Body of pancreas (tissue), 4 donors: ENCODE measurements at regions not wholly inside any gene's neighbourhood (a gene's known extent, or its start where the extent isn't known, plus 50 kb on each side); places are given as distances from the start of the nearest gene placed in this dataset.

Experiments used
- ATAC-seq: fragments of 150-250 bp; one replicate; pipeline ENCODE4 v1.9.1; 2016
- DNase-seq, 4 donors: peaks; one replicate each; pipeline ENCODE4 v3.0.0-alpha.2; 2019
- H3K27ac ChIP-seq, 4 donors: fragments of 200-600 bp; sonication (generic); 1 replicate in 3 of 4; 2 replicates in 1 of 4; pipeline versions ENCODE4 v1.5.1 to v1.6.1; 2016 to 2019; ENCODE audit warnings: mild to moderate bottlenecking in 1 of 4, mixed read lengths in 1 of 4, moderate library complexity in 1 of 4
- H3K27me3 ChIP-seq, 2 donors: fragments of 200-600 bp; sonication (generic); one replicate each; pipeline ENCODE4 v1.6.0; 2016; ENCODE audit warnings: mild to moderate bottlenecking in 1 of 2
- H3K36me3 ChIP-seq, 2 donors: fragments of 200-600 bp; sonication (generic); replicated peaks in 1 of 2; 2 replicates each; pipeline ENCODE4 v1.5.1; 2016; ENCODE audit warnings: low read depth in 2 of 2; ENCODE audit not compliant: insufficient read depth in 1 of 2
- H3K4me1 ChIP-seq: fragments of 200-600 bp; sonication (generic); one replicate; pipeline ENCODE4 v1.6.0; 2016
- H3K4me3 ChIP-seq, 2 donors: fragments of 200-600 bp; sonication (generic); 1 replicate in 1 of 2; 2 replicates in 1 of 2; pipeline ENCODE4 v1.5.1; 2016 to 2019
- H3K9me3 ChIP-seq, 3 donors: fragments of 200-600 bp; sonication (generic); 1 replicate in 2 of 3; 2 replicates in 1 of 3; pipeline ENCODE4 v1.5.1; 2016
- POLR2A ChIP-seq, 3 donors: fragments of 450-650 bp; IDR thresholded peaks; one replicate each; pipeline ENCODE4 v1.6.1; 2016; ENCODE audit warnings: antibody characterized with exemption in 3 of 3, mild to moderate bottlenecking in 2 of 3
- WGBS, 2 donors: methylation state at CpG; one replicate each; pipeline ENCODE4 v1.1.5; 2017; 5-methylcytosine and 5-hydroxymethylcytosine counted together
- intact Hi-C: fragments of 100-400 bp; cut with DNase I; formaldehyde crosslinking; loops from one replicate; pipeline ENCODE4 v1.15.1; 2023
- TF ChIP-seq, protein P1 (sequence below), 7 experiments: fragments of 450-650 bp in 4 of 7; fragments of 200-600 bp in 3 of 7; sonication (generic) in 3 of 7; IDR thresholded peaks; one replicate each; pipeline ENCODE4 v1.5.1; 2016 to 2019; ENCODE audit warnings: antibody characterized with exemption in 7 of 7

- no peak overlapping the region for H3K4me3 ChIP-seq
- H3K27ac ChIP-seq: no peak overlapping the region
- H3K27me3 ChIP-seq: no peaks in the 10 kb centered on the region
- TF ChIP-seq, protein P1, sequence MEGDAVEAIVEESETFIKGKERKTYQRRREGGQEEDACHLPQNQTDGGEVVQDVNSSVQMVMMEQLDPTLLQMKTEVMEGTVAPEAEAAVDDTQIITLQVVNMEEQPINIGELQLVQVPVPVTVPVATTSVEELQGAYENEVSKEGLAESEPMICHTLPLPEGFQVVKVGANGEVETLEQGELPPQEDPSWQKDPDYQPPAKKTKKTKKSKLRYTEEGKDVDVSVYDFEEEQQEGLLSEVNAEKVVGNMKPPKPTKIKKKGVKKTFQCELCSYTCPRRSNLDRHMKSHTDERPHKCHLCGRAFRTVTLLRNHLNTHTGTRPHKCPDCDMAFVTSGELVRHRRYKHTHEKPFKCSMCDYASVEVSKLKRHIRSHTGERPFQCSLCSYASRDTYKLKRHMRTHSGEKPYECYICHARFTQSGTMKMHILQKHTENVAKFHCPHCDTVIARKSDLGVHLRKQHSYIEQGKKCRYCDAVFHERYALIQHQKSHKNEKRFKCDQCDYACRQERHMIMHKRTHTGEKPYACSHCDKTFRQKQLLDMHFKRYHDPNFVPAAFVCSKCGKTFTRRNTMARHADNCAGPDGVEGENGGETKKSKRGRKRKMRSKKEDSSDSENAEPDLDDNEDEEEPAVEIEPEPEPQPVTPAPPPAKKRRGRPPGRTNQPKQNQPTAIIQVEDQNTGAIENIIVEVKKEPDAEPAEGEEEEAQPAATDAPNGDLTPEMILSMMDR (IDR thresholded peaks at IDR 0.05): no peak
- TF ChIP-seq POLR2A (IDR thresholded peaks at IDR 0.05): no peak
- H3K36me3 ChIP-seq: no peaks in the 10 kb centered on the region
- H3K4me1 ChIP-seq: no peaks in the 10 kb centered on the region
- 89 to 92% methylated on average over 5 of the region's 5 CpGs for WGBS, 2 donors
- H3K9me3 ChIP-seq: no peaks in the 10 kb centered on the region
- intact Hi-C loops: no loop called here
- no peak for DNase-seq
- no peak for ATAC-seq
Measured at GRCh38 chr3:177467247-177467985, 270.1 kb upstream of the TBL1XR1 start.

DNA sequence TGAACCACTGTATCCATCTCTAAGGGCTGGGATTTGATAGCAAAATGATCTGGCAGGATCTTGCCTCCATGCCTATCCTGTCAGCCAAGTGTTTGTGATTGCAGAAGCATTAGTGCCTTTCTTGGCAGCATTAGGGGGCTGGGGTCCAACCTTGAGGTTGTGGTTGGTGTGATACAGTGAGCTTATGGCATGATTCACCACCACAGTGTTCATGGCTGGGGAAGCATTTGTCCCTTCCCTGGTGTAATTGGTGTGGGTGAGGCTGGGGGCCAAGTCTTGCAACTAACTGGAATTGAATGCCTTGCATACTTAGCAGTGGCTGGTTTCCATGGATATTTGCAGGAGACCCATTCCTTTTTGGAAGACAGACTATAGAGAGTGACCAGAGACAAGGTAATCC is 271.0 kb upstream of the TBL1XR1 start:
- H3K9me3 ChIP-seq: no peaks in the 10 kb centered on the region
- TF ChIP-seq, protein P1 (IDR thresholded peaks at IDR 0.05): no peak
- no peak for TF ChIP-seq POLR2A (IDR thresholded peaks at IDR 0.05)
- peak; percentile 35 for ATAC-seq
- intact Hi-C loops: no loop called here
- H3K36me3 ChIP-seq: no peaks in the 10 kb centered on the region
- no peaks in the 10 kb centered on the region for H3K27me3 ChIP-seq
- no peak overlapping the region for H3K4me3 ChIP-seq
- no peaks in the 10 kb centered on the region for H3K4me1 ChIP-seq
- peak in 3 of 4 donors; percentile 12 to 30 (median 14) for DNase-seq
- H3K27ac ChIP-seq: no peak overlapping the region

GRCh38 chr3:177468816-177469215 is 271.5 kb upstream of the TBL1XR1 start:
- Histone ChIP-seq H3K4me3 (no peak overlapping the region), H3K27ac (no peak overlapping the region), H3K36me3 (no peaks in the 10 kb centered on the region), H3K4me1 (no peaks in the 10 kb centered on the region), H3K9me3 (no peaks in the 10 kb centered on the region), H3K27me3 (no peaks in the 10 kb centered on the region)
- ATAC-seq (no peak), DNase-seq (no peak)
- WGBS, 2 donors: 93 to 100% methylated on average over 1 of the region's 1 CpG
- TF ChIP-seq, protein P1 (IDR thresholded peaks at IDR 0.05): no peak
- TF ChIP-seq POLR2A (IDR thresholded peaks at IDR 0.05): no peak
- intact Hi-C loops: no loop called here

- no peaks in the 10 kb centered on the region for H3K27me3 ChIP-seq
- H3K36me3 ChIP-seq: no peaks in the 10 kb centered on the region
- no peak overlapping the region for H3K27ac ChIP-seq
- DNase-seq (no peak), ATAC-seq (no peak)
- H3K4me1 ChIP-seq: no peaks in the 10 kb centered on the region
- H3K4me3 ChIP-seq: no peak overlapping the region
- H3K9me3 ChIP-seq: no peaks in the 10 kb centered on the region
- intact Hi-C loops: no loop called here
- no peak for TF ChIP-seq POLR2A (IDR thresholded peaks at IDR 0.05)
- TF ChIP-seq, protein P1 (IDR thresholded peaks at IDR 0.05): no peak
- WGBS, 2 donors: 93 to 94% methylated on average over 3 of the region's 3 CpGs
Measured at GRCh38 chr3:177469216-177469615, 271.9 kb upstream of the TBL1XR1 start.
